GM18858 (cell line): ENCODE measurements at regions not wholly inside any gene's neighbourhood (a gene's known extent, or its start where the extent isn't known, plus 50 kb on each side); places are given as distances from the start of the nearest gene placed in this dataset.

Source experiments
- ATAC-seq: cut with Tn5 transposase; IDR thresholded peaks from one replicate; pipeline ENCODE4 v1.9.1; 2021; ENCODE audit not compliant: unreplicated experiment

GRCh38 chr3:102078854-102079808 lies 229.8 kb downstream of the NFKBIZ start:
- no peak for ATAC-seq

GRCh38 chr3:102079809-102080197 lies 230.5 kb downstream of the NFKBIZ start:
- ATAC-seq: no peak

DNA sequence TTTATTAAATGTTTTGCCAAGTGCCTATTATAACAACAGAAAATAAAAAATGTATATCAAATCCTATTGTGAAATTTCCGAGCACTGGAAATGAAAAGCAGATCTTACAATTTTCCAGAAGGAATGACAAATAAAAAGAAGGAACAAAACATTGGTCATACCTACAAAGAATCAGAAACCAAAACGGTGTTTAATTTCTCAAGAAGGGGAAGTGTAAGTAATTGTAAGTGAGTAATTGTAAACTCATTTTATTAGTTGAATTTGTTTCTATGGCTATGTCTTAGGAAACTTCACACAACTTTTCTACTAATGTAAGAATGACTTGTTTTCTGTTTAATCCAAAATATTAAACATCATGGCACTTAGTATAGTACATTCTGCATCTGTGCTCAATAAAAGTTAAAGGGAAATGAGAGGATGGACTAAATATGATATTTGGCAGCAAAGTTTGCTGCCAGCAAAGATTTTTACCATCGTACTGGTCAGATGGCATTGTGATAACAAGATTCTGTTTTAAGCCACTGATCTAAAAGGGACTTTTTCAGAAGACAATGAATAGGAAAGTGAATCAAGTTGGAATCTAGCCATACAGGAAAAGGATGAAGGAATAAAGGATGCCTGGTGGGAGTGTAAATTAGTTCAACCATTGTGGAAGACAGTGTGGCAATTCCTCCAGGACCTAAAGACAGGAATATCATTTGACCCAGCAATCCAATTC lies 232.4 kb downstream of the NFKBIZ start:
- no peak for ATAC-seq

GRCh38 chr3:102083473-102083872 lies 234.2 kb downstream of the NFKBIZ start:
- no peak for ATAC-seq

DNA sequence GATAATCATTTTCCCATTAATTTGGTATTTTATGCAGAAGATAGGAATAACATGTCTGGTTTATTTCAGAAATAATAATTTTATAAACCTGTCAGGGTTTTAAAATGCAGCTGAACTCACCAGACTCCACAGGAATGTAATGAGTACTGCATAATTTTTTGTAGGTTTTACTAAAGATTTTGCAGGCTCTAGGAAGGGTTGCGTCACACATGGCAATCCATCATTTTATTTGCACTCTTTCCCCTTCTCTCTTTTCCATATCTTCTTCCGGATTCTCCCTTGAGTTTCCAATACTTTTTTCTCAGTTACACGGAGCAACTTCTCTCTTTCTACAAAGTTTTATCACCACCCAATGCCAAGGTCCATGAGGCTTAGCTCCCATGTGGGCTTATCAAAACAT lies 234.7 kb downstream of the NFKBIZ start:
- ATAC-seq: no peak

DNA sequence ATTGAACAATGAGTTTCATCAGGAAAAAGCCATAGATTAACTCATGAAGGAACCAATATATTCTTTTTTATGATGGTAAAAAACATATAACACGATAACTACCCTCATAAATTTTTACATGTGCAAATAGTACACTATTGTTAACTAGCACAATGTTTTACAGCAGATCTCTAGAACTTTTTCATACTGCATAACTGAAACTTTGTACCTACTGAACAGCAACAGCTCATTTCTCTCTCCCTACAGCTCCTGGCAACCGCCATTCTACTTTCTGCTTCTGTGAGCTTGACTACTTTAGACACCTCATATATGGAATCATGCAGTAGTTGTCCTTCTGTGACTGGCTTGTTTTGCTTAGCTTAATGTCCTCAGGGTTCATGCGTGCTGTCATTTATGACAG lies 235.4 kb downstream of the NFKBIZ start:
- ATAC-seq: no peak

GRCh38 chr3:102085431-102086176 lies 236.3 kb downstream of the NFKBIZ start:
- no peak for ATAC-seq

DNA sequence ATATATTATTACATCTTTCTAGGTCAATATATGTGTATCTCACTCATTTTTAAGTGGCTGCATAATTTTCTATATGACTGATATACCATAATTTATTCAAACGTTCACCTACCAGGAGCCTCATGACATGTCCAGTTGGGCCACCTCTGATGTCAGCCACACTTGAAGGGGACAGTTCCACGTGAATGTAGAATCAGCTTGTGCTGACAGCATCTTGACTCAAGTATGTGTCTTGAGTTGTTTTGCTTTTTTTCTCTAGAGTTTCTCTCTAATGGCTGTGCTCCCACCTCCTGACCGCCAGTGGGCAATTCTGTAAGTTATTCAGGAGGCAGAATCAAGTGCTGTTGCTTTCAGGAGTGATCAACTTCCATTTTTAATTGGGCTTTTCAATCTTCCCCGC lies 237.9 kb downstream of the NFKBIZ start:
- no peak for ATAC-seq

- ATAC-seq: no peak
These were observed 239.9 kb downstream of the NFKBIZ start for GRCh38 chr3:102089239-102089638.

DNA sequence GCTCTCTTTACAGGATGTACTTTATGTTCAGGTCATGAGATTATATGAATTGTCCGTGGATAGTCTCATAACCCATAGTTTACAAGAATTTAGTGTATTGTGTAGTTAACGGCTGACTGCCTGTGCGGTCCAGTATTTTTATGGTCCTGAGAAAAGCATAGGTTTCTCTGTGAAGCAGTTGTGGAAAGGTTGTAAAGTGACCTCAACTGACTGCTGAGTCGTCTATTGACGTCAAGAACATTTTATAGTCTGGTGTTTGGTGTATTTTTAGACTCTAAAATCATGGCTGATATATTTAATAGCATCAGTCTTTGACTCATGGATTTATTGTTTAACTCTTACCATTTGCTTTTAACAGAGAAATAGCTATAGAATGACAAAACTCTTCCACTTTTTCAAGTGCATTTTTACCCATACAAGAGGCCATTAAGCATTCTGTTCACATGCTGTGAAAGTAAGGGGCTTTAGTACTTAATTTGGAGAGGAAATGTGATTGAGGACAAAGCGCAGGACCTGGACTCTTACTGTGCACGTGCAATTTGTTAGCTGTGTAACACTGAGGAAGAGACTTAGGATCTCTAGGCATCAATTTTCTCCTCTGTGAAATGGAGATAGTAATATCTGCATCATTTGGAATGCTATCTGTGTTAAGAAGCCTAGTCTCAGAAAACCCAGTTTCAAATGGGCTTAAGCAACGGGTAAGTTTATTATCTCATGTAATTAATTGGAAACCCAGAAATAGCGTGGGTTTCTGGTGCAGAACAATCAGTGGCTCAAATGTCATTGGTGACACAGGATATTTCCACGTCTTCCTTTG lies 240.8 kb downstream of the NFKBIZ start:
- ATAC-seq: no peak

GRCh38 chr3:102090721-102091045 lies 241.4 kb downstream of the NFKBIZ start:
- no peak for ATAC-seq

DNA sequence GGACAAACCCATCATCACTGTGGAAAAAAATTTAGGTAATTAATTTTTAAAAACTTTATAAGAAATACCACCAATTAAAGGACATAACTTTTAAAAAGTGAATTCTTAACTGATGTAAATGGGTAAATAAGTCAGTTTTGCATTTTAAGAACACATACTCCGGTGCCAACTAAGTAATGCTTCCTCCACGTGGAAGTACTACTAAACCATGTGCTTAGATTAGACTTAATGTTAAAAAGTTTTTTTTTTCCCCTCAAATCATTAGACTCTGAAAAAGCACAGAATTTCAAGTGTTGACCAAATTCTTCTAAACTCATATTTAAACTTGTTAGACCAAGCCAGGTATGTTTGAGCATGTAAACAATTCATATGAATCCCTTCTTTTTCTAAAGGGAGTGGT lies 242.0 kb downstream of the NFKBIZ start:
- no peak for ATAC-seq

DNA sequence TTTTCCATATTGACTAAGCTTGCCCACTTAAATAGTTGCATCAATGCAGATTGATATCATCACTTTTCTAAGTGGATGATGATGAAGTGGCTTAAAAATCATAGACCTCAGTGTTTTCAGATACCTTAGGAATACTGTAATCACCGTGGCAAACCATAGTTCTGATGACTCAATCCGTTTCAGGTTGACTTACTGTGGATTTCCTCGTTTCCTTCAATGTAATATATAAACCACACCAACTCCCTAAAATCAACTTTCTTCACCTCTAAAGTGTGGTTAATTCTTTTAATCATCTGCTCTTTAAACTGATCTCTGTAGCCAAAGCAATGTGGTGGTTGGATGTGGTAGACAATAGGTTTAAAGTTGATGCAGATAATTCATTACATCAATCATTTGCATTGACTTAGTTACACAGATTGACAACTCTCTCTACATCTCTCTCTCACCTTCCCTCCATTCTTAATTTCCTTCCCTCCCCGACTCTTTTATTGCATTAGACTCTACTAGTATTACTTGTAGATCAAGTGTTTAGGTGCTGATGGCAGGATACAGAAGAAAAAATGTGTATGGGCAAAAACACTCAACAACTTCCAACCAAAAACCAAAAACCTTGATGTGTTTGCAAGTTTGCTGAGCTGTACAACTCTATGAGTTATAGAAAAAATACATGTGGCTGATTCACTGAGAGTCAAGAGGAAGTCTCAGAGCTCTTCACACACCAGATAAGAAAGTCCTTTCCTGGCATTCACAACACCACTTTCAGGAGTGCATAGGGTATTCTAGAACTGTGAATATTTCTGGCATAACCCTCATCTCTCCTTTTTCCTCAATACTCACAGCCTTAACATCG lies 243.5 kb downstream of the NFKBIZ start:
- ATAC-seq: no peak

- ATAC-seq: no peak
These were observed 245.2 kb downstream of the NFKBIZ start for GRCh38 chr3:102094506-102094905.

- no peak for ATAC-seq
These were observed 246.1 kb downstream of the NFKBIZ start for GRCh38 chr3:102095383-102095782.

GRCh38 chr3:102096066-102096465 lies 246.8 kb downstream of the NFKBIZ start:
- no peak for ATAC-seq

DNA sequence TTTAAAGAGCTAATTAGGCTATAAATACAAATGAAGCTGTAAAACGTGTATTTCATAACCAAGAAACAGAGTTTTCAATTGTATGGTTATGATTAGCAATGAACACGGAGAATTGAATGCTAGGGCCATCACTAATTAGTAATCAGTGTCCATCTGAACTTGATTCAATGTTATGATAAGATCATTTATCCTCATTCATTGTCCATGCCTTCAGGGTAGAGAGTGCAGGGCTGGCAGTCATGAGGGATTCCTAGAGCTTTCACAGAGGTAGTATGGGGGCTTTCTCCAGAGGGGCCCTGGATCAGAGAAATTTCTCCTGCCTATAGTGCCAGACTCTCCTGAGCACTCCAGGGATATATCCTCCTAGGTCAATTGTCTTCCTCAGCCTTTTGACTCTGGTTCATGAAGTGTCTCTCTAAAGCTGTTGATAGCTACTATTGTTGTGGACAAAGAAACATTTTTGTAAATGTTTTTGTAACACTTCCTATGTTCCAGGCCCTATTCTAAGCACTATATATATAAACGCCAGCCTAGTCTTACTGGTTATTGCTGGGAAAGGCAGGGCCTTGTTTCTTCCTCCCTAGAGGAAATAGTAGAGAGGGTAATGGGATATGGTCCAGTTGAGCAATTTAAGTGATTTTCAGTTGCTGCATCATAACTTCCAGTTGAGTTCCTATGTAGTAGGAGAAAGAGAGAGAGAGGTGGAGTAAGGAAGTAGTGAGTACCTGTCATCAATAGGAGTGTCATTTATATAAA lies 249.0 kb downstream of the NFKBIZ start:
- no peak for ATAC-seq

DNA sequence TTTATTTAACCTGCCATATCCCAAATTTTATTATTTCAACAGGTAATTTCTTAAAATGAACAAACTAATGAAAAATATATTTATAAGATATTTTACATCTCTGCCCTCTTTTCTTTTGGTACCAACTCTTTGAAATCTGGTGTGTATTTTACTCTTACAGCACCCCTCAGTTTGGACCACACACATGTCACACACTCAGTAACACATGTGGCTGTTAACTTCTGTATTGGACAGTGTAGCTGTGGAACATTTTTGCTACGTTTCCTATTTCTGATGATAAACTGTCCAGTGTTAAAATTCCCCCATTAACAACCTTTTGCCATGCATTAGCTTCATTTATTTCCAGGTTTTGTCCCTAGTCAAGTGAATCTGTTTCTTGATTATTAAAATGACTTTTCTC lies 250.6 kb downstream of the NFKBIZ start:
- ATAC-seq: no peak

DNA sequence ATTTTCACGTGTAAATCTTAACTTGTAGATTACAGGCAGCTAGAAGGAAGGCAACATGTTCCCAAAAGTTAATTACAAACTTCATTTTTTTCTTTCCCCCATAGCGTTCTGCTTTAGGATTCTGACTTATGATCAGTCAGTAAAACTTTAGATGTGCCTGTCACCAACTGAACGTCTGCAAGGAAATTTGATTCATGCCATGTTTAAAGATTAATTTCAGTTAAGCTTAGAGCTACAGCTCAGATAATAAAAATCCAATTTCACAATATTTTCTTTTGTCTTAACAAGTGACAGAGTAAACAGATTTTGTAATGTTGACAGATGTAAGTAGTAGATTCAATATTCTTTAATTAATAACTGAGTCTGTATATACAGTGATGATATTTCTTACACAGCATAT lies 253.1 kb downstream of the NFKBIZ start:
- ATAC-seq: no peak
